Activated B cell treated with CpG ODN at 0.5 μM for 24 hours (primary cell): ENCODE measurements at regions not wholly inside any gene's neighbourhood (a gene's known extent, or its start where the extent isn't known, plus 50 kb on each side); places are given as distances from the start of the nearest gene placed in this dataset.

Experiments
- ATAC-seq: fragments of 200-7000 bp; cut with Tn5 transposase; one replicate; pipeline ENCODE4 v1.10.0; 2021; ENCODE audit warnings: low read depth, mild to moderate bottlenecking, moderate library complexity
- CTCF ChIA-PET: fragments of 350-600 bp; sonication (Branson Sonifier 250); formaldehyde crosslinking; loops from one replicate; lab custom pipeline; 2021; ENCODE audit warnings: antibody characterized with exemption; lab: Charles Lee
- POLR2A ChIA-PET: fragments of 350-600 bp; sonication (Branson Sonifier 250); formaldehyde crosslinking; loops from one replicate; lab custom pipeline; 2021; ENCODE audit warnings: antibody characterized with exemption; lab: Charles Lee
- DNase-seq: peaks from one replicate; pipeline ENCODE4 v3.0.0; 2022
- H3K27ac Mint-ChIP-seq: one replicate; pipeline ENCODE4 v1.8.0; 2020; ENCODE audit warnings: mixed read lengths
- H3K27me3 Mint-ChIP-seq: one replicate; pipeline ENCODE4 v1.8.0; 2021; ENCODE audit warnings: mixed read lengths
- H3K36me3 Mint-ChIP-seq: one replicate; pipeline ENCODE4 v1.8.0; 2021; ENCODE audit warnings: low read depth, mixed read lengths
- H3K4me1 Mint-ChIP-seq: one replicate; pipeline ENCODE4 v1.8.0; 2021; ENCODE audit warnings: mixed read lengths
- H3K4me3 Mint-ChIP-seq: one replicate; pipeline ENCODE4 v1.8.0; 2020; ENCODE audit warnings: mild to moderate bottlenecking, mixed read lengths
- H3K9me3 Mint-ChIP-seq: one replicate; pipeline ENCODE4 v1.8.0; 2020; ENCODE audit warnings: mixed read lengths
- intact Hi-C: fragments of 100-400 bp; cut with micrococcal nuclease; formaldehyde crosslinking; loops from one replicate; pipeline ENCODE4 v1.15.1; 2024
- TF ChIP-seq, protein P1 (sequence below): fragments of 200-600 bp; IDR thresholded peaks from one replicate; pipeline ENCODE4 v1.8.0; 2022; ENCODE audit warnings: antibody characterized with exemption, mild to moderate bottlenecking

DNA sequence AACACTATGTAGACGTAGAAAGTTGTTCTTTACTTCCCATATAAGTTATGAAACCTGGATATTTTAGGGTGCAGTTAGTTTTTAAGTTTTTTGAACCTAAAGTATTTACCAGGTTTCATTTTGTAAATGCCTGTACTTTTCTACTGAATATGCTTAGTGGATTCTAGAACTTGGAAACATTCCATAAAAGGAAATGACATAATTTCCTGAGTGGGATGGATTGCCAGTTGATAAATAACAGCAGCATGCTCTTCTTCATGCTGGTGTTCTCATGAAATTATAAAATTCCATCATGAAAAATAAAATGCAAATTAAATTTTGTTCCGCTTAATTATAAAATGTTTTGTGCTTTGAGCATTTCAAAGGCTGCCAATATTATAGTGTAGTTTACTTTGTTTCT, 362.2 kb upstream of the PCDH20 start:
- ATAC-seq (no peak), DNase-seq (no peak)
- Mint-ChIP-seq H3K27me3 (no peaks in the 10 kb centered on the region), H3K4me1 (no peaks in the 10 kb centered on the region), H3K9me3 (peaks cover 2% of the 10 kb centered on the region), H3K4me3 (no peak overlapping the region), H3K27ac (no peak overlapping the region), H3K36me3 (no peaks in the 10 kb centered on the region)
- CTCF ChIA-PET = no interaction called here
- POLR2A ChIA-PET = no interaction called here
- TF ChIP-seq, protein P1, sequence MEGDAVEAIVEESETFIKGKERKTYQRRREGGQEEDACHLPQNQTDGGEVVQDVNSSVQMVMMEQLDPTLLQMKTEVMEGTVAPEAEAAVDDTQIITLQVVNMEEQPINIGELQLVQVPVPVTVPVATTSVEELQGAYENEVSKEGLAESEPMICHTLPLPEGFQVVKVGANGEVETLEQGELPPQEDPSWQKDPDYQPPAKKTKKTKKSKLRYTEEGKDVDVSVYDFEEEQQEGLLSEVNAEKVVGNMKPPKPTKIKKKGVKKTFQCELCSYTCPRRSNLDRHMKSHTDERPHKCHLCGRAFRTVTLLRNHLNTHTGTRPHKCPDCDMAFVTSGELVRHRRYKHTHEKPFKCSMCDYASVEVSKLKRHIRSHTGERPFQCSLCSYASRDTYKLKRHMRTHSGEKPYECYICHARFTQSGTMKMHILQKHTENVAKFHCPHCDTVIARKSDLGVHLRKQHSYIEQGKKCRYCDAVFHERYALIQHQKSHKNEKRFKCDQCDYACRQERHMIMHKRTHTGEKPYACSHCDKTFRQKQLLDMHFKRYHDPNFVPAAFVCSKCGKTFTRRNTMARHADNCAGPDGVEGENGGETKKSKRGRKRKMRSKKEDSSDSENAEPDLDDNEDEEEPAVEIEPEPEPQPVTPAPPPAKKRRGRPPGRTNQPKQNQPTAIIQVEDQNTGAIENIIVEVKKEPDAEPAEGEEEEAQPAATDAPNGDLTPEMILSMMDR = no peak
- intact Hi-C loops = no loop called here

DNA sequence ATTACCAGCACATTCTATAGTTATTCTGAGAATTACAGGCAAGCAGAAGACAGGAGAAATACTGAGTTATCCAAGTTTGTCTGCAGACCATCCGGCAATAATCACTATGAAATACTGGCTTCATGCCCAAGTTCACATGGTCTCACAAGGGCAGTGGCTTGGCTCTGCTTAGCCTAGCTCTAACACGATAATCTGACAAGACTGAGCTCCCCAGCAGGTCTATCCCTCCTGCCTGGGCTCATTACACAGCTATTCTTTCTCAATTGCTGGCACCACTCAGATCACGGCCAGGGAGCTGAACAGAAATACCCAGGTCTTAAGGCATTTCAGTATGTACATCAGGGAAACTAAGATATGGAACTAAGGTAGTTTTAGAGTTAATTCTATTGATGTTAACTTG, 361.6 kb upstream of the PCDH20 start:
- Mint-ChIP-seq H3K4me1 (no peaks in the 10 kb centered on the region), H3K4me3 (no peak overlapping the region), H3K27me3 (no peaks in the 10 kb centered on the region), H3K27ac (no peak overlapping the region), H3K9me3 (peaks cover 2% of the 10 kb centered on the region), H3K36me3 (no peaks in the 10 kb centered on the region)
- DNase-seq (no peak), ATAC-seq (no peak)
- ChIA-PET POLR2A (no interaction called here), CTCF (no interaction called here)
- intact Hi-C loops = no loop called here
- TF ChIP-seq, protein P1 = no peak

DNA sequence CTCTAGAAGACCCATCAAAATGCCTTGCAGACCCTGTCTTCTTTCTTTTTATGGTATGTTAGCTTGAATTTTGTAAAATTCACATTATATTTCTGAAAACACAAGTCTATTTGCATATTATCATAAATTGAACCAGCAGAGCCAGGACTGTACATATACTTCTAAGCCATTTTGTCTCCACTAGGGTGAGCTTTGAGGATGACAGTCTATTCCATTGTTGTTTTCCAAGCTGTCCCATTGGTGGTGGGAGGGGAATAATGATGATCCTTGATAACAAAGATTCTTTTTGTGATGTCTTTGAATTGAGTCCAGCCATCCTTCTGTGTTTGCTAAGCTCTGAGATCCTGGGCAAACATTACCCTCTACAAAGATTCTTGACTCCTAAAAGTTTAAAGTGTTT, 359.3 kb upstream of the PCDH20 start:
- ChIA-PET CTCF (no interaction called here), POLR2A (no interaction called here)
- ATAC-seq (no peak), DNase-seq (no peak)
- no peaks in the 10 kb centered on the region for H3K36me3 Mint-ChIP-seq
- intact Hi-C loops = no loop called here
- H3K4me1 Mint-ChIP-seq = no peaks in the 10 kb centered on the region
- no peaks in the 10 kb centered on the region for H3K27me3 Mint-ChIP-seq
- TF ChIP-seq, protein P1 = no peak
- H3K27ac Mint-ChIP-seq = no peak overlapping the region
- no peaks in the 10 kb centered on the region for H3K9me3 Mint-ChIP-seq
- no peak overlapping the region for H3K4me3 Mint-ChIP-seq

DNA sequence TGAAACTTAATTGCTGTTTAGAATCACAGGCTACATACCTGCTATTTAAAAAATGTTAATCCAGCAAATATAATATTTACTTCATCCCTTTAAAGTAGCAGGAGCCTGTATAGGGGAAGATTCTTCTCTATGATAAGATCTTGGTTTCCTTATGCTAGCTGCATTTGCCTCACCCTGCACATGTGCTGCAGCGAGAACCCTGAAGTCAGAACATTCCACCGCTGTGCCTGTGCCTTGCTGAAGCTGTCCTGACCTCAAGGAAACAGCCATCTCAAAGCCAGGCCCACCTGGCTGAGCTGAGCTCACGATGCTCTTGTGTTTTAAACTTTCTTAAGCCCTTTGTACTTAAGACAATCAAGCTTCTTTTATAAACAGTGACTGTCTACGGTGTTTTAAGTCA, 355.0 kb upstream of the PCDH20 start:
- ChIA-PET CTCF (no interaction called here), POLR2A (no interaction called here)
- TF ChIP-seq, protein P1 = no peak
- Mint-ChIP-seq H3K27ac (no peak overlapping the region), H3K27me3 (no peaks in the 10 kb centered on the region), H3K9me3 (peaks cover 4% of the 10 kb centered on the region), H3K4me1 (no peaks in the 10 kb centered on the region), H3K36me3 (no peaks in the 10 kb centered on the region), H3K4me3 (no peak overlapping the region)
- ATAC-seq = no peak
- intact Hi-C loops = no loop called here
- no peak for DNase-seq

DNA sequence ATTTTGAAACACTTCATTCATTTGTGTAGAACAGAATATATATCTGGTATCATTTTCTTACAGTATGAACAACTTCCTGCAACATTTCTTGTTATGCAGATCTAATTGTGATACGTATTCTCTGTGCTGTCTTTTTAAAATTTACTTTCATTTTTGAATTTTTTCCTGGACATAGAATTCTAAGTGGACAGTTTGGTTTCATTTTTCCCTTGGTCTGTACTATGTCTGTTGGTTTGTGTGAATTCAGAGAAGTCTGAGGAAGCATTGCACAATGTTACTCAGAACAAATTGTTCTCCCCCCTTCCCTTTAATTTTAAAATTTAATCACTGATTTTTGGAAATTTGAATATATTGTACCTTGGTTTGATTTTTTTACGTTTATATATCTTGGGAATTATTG, 352.5 kb upstream of the PCDH20 start:
- CTCF ChIA-PET = no interaction called here
- TF ChIP-seq, protein P1 = no peak
- POLR2A ChIA-PET = no interaction called here
- intact Hi-C loops = no loop called here
- Mint-ChIP-seq H3K4me1 (no peaks in the 10 kb centered on the region), H3K36me3 (no peaks in the 10 kb centered on the region), H3K27me3 (no peaks in the 10 kb centered on the region), H3K4me3 (no peak overlapping the region), H3K27ac (no peak overlapping the region), H3K9me3 (peaks cover 9% of the 10 kb centered on the region)
- ATAC-seq (no peak), DNase-seq (no peak)
